ENCODE measurements at regions not wholly inside any gene's neighbourhood (a gene's known extent, or its start where the extent isn't known, plus 50 kb on each side); places are given as distances from the start of the nearest gene placed in this dataset.
"Not testable (repeated sequence)": the region's sequence is repeated elsewhere in the genome, so short reads cannot be mapped to it uniquely, and the experiment has no call there.

DNA sequence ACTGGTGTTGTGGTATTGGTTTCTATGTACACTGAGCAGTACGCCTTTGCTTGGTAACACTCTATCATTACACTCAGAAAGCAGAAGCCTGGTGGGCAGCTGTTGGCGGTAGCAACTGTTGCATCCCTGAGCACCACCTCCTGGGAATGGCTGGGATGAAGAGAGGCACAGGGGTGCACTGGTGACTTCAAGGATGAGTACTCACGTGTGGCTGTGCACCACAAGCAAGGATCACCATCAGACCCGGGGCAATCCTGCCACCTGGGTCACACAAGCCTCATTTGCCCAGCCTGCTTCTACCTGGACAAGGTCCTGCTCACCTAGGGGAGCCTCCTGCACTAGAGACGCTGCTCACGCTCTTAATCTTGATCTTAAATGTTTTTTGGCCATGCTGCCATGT, 336.4 kb downstream of the SI start:
- no peak for DNase-seq

DNA sequence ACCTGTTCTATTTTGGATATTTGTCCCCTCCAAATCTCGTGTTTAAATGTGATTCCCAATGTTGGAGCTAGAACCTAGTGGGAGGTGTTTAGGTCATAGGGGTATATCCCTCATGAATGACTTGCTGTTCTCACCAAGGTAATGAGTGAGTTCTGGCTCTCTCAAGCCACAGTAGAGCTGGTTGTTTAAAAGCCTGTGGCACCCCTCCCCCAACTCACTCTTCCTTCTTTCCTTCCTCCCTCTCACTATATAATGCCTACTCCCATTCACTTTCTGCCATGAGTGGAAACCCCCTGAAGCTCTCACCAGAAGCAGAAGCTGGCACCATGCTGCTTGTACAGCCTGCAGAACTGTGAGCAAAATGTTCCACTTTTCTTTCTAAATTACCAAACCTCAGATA, 341.1 kb downstream of the SI start:
- no peak for DNase-seq

DNA sequence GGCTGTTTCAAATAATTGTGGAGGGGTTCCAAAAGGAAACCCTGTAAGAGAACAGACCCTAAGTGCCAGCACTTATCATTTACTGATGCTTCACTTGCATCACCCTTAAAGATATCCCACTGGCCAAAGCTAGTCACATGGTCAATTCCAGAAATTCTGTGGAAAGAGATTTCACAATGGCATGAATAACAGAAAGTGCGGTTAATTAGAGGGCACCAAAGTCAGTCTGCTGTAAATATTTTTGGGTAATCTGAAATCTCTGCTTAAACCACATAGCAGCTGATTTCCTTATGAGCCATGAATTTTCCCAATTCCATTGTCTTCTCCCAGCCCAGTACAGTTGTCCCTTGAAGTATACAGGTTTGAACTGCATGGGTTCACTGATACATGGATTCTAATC, 346.1 kb downstream of the SI start:
- DNase-seq, result no peak

DNA sequence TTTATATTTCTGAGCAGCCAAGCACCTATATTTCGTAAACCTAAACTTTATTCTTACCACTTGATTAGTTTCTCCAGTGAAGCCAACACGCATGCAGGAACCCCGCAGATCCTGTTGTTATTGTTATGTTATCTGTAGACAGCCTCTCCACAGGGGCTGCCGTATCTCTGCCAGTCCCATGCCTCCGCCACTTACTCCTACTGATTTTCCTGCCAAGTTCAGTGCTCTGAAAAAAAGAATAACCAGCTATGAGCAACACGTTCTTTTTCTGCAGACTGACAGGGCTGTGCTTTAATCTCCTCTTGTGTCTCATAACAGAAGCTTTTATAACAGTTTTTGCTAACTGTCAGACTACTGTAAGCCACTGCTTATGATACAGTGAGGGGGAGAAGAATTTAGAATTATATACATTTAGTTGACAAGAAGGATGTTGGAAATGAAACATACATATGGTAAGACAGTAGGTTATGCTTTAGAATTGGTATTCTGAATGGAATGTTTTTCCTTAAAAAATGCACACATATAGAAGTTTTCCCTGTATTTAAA, 347.4 kb downstream of the SI start:
- no peak for DNase-seq

DNA sequence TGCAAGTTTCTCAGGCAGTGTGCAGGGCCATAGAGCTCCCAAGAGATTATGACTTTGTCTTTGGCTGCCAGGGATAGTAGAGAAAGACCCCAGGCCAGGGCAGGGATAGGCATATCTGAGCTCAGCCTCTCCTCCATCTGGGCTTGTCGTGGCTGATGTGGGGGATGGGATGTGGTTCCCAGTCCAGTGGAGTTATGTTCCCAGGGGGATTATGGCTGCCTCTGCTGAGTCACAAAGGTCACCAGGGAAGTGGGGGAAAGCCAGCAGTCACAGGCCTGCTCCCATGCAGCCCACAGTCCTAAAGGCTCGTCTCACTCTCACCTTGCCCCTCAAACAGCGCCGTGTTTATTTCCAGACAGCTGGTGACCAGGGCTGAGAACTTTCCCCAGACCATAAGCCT, 354.9 kb downstream of the SI start:
- no peak for DNase-seq

DNA sequence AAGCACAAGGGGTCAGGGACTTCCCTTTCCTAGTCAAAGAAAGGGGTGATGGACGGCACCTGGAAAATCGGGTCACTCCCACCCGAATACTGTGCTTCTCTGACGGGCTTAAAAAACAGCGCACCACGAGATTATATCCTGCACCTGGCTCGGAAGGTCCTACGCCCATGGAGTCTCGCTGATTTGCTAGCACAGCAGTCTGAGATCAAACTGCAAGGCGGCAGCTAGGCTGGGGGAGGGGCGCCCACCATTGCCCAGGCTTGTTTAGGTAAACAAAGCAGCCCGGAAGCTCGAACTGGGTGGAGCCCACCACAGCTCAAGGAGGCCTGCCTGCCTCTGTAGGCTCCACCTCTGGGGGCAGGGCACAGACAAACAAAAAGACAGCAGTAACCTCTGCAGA, 375.5 kb downstream of the SI start:
- not testable (repeated sequence) for DNase-seq

DNA sequence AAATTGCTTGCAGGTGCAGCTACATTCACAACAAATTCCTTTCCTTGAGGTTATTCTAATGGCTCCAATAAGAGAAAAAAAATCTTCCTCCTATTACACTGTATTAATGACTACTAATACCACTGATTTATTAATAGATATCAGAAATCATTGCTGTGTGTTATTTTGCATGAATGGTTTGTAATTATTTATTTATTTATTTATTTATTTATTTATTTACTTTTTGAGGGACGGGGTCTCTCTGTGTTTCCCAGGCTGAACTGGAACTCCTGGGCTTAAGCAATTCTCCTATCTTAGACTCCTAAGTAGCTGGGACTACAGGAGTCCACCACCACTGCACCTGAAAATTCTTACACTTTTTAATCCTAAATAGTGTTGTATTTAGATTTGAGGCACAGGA, 390.4 kb downstream of the SI start:
- no peak for DNase-seq

DNA sequence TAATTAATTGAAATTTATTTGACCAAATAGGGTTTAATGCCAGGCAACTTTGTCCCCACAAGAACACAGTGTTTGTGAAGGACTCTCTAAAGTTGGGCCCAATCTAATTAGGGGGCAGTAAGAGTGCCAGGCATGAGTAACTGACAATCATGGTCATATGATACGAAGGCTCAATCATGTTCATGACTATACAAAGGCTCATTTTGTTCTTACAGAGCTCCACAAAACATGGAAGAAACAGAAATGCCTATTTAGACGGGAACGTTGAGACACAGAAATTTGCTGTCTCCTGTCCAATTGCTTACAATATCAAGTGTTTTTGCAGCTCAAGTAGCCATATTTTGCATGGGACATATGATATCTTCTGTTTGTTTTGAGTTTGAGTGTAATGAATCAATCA, 391.1 kb downstream of the SI start:
- no peak for DNase-seq

DNA sequence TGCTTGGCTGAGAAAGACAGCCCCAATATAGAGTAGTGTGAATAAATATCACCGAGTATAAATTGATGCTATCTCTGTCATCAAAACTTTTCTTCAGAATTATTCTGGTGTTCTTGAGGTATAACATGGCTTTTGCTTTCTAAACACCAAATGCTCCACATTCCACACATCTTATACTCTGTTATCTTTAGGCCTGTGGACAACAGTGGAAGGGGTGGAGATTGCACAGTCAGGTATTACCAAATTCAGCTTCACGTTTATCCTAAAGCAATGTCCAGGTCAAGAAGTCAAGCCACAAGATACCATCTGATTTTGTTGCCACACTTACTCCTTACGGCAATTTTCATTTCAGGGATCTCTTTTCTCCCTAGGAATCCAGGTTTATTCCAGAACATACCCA, 394.8 kb downstream of the SI start:
- DNase-seq, result no peak

DNA sequence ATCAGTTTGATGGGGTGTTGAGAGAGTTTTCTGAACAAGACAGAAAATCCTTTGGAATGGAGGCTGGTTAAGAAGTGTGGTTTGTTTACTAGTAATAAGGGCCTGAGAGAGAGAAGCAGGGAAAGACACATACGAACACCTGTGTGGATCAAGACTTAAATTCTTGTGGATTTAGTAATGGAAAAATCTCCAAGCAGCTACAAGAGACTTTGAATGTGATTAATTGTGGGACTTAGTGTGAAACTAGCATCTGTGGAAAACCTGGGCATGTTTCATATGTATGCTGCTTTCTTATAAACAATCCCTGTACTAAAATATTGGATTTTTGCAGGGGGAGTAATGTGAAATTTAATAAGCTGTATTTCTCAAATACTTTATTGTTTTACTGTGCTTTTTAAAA, 399.1 kb downstream of the SI start:
- DNase-seq, result no peak

DNA sequence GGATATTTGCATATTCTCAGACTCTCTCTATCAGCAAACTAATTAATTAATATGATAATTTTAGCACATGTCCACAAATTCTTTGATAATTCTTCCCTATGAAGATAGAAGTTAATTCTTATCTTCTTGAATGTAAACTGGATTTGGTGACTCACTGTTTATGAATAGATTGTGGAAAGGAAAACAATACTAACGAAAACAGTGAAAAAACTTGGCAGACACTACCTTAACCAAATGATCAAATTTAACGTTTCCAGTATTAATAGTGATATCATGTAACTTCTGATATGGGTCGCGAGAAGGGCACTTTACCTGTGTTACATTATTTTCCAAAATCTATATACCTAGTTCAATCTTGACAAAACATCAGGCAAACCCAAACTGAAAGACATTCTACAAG, 401.0 kb downstream of the SI start:
- no peak for DNase-seq

DNA sequence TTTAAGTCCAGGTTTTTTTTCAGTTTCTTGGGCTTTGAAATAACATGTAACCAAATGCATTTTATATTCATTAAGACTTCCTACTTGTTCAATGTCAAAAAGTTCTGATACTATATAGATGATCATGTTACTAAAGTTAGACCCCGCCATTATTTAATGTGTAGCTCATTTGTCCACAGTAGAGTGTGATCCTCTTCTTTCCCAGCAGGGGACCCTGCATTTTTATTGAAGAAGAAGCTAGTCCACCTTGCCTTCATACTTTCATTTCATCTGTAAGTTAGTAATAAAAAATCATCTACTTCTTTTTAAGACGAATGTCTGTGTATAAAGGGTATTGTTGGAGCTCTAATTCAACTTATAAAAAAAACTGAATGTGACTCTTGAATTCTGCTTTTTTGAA, 404.6 kb downstream of the SI start:
- DNase-seq, result no peak

DNA sequence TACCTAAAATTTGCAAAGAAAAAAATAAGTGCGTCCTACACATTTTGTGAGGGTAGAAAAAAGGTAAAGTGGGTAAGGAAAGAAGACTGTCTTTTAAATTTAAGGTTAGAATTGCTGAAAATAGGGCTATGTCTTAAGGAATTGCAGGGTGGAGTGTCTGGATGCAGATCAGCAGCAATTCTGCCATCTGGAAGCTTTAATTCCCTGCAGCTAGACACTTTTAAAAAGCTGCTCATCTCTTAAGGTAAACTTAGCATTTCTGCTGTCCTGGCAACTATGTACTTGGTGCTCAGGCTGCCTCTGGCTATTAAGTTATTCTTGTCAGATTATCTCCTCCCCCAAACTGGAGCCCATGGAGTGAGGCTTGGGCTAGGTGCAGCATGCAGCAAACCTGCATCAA, 420.2 kb downstream of the SI start:
- DNase-seq, result no peak

DNA sequence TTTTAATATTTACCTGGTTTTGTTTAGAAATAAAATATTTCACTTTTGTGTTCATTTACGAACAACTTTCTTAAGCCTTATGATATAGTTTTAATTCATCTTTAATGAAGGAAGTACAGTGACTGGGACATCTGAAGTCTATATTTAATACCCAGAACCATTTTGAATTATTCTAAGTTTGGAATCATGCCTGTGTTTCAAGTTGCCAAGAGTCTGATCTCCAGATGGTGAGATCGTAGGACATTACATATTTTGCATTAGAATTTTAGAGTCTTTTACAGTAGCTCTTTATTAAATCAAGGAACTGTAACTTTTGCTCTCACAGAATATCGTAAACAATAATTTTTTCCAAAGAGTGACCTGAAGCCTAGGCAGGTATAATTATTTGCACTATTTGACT, 420.7 kb downstream of the SI start:
- no peak for DNase-seq

DNA sequence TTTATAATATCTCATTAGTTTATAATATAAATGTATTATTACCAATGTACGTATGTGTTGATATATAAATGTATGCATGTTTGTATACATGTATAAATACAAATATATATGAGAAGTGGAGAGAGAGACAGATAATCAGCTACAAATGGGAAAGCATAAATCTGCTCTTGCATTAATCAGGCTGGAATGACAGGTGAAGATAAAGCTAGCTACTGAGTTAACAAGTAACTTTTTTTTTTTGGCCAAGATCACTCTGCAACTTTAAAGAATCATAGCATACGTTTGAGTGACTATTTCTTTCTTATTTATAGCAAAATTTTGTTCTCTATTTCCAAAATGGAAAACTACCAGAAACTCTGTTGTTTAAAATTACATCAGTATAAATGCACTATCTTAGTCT, 422.8 kb downstream of the SI start:
- no peak for DNase-seq

DNA sequence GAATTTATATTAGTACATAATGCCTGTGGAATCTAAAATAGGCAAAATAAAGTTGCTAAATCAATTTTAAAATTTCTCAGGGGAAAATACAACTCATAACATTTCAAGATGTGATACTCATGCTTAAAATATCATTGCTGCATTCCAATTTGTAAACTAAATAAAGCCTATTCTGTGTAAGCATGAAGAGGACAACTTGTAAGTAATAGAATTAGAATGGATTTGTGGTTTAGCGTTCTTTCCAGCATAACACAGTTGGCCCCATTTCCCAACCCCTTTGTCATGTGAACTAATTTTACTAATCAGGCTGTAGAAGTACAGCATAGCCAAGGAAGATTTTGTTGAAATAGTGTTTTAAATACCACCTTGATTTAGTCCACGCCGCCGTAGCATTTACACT, 437.2 kb downstream of the SI start:
- no peak for DNase-seq

DNA sequence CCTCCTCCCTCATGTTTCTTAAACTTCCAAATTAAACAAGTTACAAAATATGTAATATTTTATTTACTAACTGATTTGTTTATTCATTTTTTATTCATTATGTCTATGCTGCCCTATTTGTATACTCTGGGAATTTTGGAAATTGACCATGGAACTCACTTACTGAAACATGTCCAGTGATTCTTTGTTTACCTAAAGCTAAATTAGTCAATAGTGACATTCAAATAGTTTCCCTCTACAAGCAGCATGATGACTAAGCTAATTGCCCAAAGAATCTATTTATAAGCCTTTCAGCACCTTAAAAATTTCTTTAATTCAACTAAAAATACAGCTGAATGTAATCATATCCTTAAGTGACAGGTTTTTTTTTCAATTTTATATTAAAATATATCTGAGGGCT, 437.7 kb downstream of the SI start:
- DNase-seq, result no peak

DNA sequence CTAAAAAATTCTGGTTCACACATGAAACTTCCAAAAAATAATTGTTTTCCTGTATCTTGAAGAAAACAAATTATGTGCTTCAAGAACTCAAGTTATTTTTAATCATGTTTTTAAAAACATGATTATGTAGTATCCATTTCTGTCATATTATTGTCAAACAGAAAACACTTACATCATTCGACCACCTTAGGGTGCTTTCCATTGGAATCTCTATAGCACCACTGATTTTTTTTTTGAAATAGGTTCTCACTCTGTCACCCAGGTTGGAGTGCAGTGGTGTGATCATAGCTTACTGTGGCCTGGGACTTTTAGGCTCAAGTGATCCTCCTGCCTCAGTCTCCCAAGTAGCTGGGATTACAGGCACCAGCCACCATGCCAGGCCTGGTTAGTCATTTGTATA, 457.3 kb downstream of the SI start:
- no peak for DNase-seq

DNA sequence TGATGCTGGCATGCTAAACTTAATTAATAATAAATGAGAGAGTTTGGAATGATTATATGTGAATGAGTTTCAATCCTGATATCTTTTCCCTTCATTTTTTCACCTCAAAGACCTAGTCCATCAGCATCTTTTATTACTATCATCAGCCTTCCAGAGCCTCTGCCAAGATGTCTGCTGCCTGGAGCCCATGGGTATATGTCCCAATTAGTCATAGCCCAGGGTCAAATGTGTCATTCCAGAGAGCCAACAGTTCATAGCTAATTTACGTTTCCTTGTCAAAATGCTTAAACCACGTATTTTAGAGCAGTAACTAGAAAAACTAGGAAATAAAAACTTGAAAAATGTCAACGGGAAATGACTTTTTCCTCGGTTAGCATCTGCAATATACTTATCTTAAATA, 457.9 kb downstream of the SI start:
- DNase-seq, result no peak

DNA sequence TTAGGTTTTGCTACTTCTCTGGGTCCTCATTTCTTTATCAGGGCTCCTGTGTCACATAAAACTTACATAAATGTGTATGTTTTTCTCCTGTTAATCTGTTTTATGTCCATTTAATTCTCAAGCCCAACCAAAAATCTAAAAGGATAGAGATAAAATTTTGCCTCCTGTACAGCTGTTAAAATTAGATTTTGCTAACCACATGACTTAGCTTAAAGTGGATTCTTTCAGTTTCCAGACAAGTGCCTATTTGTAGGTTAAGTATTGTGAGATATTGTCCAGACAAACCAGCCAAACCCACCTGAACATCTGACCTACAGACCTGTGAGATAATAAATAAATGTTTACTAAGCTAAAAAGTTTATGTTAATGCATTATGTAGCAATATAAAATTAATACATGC, 465.5 kb downstream of the SI start:
- DNase-seq, result no peak

DNA sequence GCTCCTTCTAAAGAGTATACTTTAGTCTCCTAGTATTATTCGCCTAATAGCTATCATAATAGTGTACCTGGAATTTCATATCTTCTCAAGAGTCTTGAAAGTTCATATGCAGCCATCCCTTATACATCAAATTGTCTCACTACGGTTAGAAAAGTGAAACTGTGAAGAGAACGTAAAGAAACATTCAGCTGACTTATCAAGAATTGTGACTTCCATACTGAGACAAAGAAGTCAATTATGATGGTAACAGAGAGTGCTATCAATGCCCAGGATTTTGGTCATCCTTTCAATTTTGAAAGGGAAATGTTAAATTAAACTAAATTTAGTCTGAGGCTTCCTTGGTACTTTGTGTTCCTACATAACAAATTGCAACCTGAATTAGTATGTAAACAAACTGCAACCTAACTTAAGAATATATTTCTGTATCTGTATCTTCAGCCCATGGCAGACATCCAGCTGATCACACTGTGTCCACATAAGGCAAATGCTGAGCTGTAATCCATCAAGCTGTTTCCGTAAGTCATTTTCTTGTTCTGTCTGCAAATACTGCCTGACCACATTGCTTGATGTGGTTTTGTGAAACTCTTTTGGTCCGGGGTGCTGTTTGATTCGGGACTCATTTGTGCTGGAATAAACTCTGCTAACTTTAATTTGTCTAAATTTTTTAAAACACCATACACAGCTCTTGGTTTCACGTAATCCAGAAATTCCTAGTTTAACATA, 469.6 kb downstream of the SI start:
- no peak for DNase-seq

DNA sequence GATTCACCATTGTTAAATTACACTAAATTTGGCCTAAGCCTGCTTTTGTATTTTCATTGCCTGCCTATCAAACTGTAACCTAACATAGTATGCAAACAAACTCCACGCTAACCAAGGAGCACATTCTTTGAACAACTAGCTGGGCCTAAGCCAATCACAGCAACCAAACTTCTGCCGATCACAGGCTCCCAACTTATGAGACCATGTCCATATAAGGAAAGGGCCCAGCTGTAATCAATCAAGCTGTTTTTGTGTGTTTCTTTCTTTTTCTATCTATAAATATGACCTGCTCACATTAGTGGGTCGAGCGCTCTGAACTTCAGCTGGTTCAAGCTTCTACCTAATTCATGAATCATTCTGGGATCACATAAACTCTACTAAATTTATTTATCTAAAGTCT, 473.6 kb downstream of the SI start:
- DNase-seq, result no peak

DNA sequence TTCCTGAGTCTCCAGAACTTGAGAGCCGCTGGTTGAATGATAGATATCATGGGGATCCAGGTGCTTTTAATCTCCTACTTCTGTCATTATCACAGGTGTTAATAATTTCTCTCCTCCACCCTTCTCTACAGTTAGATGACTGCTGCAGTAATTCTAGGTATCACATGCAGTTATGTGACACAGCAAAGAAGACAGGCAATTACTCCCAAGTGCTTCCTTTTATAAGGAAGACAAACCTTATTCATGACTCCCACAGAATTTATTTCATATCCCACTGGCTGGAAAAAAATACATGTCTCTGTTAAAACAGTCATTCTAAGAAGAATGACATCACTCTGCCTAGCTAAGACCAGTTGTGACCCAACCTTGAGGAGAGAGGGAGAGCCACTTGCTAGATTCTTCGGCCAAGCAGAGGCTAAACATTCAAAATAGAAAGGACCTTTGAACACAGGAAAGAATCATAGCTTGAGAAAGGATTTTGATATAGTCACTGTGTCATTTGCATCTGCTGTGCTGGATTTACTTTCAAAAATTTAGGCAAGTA, 500.6 kb downstream of the SI start:
- DNase-seq, result no peak

DNA sequence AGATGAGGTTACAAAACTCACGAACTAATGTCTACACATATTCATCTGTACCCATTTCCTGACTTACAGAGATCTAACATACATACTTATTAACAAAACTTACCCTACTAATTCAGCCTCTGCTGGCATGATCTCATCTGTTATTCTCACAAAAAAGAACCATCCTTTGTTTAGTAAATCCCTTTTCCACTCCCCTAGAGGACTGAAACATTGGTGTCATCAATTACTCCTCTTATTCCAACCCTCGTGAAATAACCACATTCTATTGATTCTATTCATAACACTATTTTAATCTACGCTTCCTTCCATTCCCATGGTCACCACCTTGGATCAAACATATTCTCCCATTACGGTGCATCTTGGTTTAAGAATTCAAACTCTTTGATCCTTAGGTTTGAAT, 505.9 kb downstream of the SI start:
- DNase-seq, result no peak

DNA sequence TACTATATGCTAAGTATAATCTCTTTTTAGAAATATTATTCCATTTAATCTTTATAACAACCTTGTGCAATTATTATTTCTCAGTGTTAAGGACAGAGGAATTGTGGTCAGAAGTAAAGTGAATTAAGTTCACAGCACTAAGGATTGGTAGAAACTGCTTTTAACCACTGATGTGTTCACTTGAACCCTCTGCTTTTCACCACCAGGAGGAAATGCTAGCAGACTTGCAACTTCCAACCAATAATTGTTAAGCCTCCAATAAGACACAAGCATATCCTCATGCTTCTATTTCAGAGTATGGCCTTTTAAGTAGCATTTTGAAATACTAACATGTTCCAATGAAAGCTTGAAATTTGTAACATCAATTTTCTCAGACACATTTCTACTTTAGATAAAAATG, 527.4 kb downstream of the SI start:
- no peak for DNase-seq

All from NCI-H2029 treated with DMSO at 0.1 percent for 48 hours (cell line).